H9 (cell line): ENCODE measurements at regions not wholly inside any gene's neighbourhood (a gene's known extent, or its start where the extent isn't known, plus 50 kb on each side); places are given as distances from the start of the nearest gene placed in this dataset.

Experiments
- DNase-seq: peaks from one replicate; pipeline ENCODE4 v3.0.0-alpha.2; 2017
- H2AFZ ChIP-seq: one replicate; pipeline ENCODE4 v1.6.1; 2013; ENCODE audit warnings: mild to moderate bottlenecking, low read length, control low read depth, moderate library complexity
- H2AK5ac ChIP-seq: 2 replicates; pipeline ENCODE4 v1.6.1; 2013; ENCODE audit warnings: low read length, control low read depth, mixed read lengths; ENCODE audit not compliant: insufficient read length
- H2BK120ac ChIP-seq: one replicate; pipeline ENCODE4 v1.6.1; 2013; ENCODE audit warnings: low read depth, mild to moderate bottlenecking, low read length, control low read depth, inconsistent platforms; ENCODE audit not compliant: poor library complexity, severe bottlenecking
- H2BK12ac ChIP-seq: 2 replicates; pipeline ENCODE4 v1.6.1; 2013; ENCODE audit warnings: low read length, control low read depth, mixed read lengths, low read depth; ENCODE audit not compliant: insufficient read length
- H2BK15ac ChIP-seq: 2 replicates; pipeline ENCODE4 v1.6.1; 2013; ENCODE audit warnings: low read depth, low read length, control low read depth
- H2BK20ac ChIP-seq: one replicate; pipeline ENCODE4 v1.6.1; 2013; ENCODE audit warnings: low read depth, mild to moderate bottlenecking, low read length, control low read depth, inconsistent platforms; ENCODE audit not compliant: poor library complexity, severe bottlenecking
- H2BK5ac ChIP-seq: 2 replicates; pipeline ENCODE4 v1.6.1; 2013; ENCODE audit warnings: low read length, control low read depth, mixed read lengths; ENCODE audit not compliant: insufficient read length
- H3K14ac ChIP-seq: 2 replicates; pipeline ENCODE4 v1.6.1; 2013; ENCODE audit warnings: low read length, control low read depth; ENCODE audit not compliant: insufficient read depth
- H3K18ac ChIP-seq: 2 replicates; pipeline ENCODE4 v1.6.1; 2013; ENCODE audit warnings: low read depth, mild to moderate bottlenecking, mixed read lengths, low read length, control low read depth; ENCODE audit not compliant: insufficient read length
- H3K23ac ChIP-seq: 2 replicates; pipeline ENCODE4 v1.6.1; 2013; ENCODE audit warnings: low read length, control low read depth, mixed read lengths, low read depth; ENCODE audit not compliant: insufficient read length
- H3K23me2 ChIP-seq: 2 replicates; pipeline ENCODE4 v1.6.1; 2013; ENCODE audit warnings: low read depth, mild to moderate bottlenecking, mixed read lengths, low read length, control low read depth; ENCODE audit not compliant: insufficient read length, poor library complexity, severe bottlenecking
- H3K27ac ChIP-seq: 2 replicates; pipeline ENCODE4 v1.5.1; 2013; ENCODE audit warnings: low read length, control low read depth, mixed read lengths, low read depth; ENCODE audit not compliant: insufficient read length
- H3K27me3 ChIP-seq: 2 replicates; pipeline ENCODE4 v1.6.1; 2013; ENCODE audit warnings: low read length, control low read depth, inconsistent platforms; ENCODE audit not compliant: insufficient read depth
- H3K4ac ChIP-seq: 2 replicates; pipeline ENCODE4 v1.6.1; 2013; ENCODE audit warnings: low read depth, mild to moderate bottlenecking, control low read depth, inconsistent platforms, low read length, moderate library complexity
- H3K4me1 ChIP-seq: 2 replicates; pipeline ENCODE4 v1.6.1; 2013; ENCODE audit warnings: low read length, control low read depth, inconsistent platforms; ENCODE audit not compliant: insufficient read depth
- H3K4me2 ChIP-seq: 2 replicates; pipeline ENCODE4 v1.6.1; 2013; ENCODE audit warnings: low read length, control low read depth, mixed read lengths; ENCODE audit not compliant: insufficient read length, insufficient read depth
- H3K56ac ChIP-seq: 2 replicates; pipeline ENCODE4 v1.6.1; 2013; ENCODE audit warnings: low read depth, mild to moderate bottlenecking, mixed read lengths, low read length, control low read depth; ENCODE audit not compliant: insufficient read length
- H3K79me1 ChIP-seq: 2 replicates; pipeline ENCODE4 v1.6.1; 2013; ENCODE audit warnings: low read depth, mild to moderate bottlenecking, moderate library complexity, low read length, control low read depth, inconsistent platforms; ENCODE audit not compliant: insufficient read depth, poor library complexity, severe bottlenecking
- H3K79me2 ChIP-seq: 2 replicates; pipeline ENCODE4 v1.6.1; 2013; ENCODE audit warnings: low read length, control low read depth, inconsistent platforms; ENCODE audit not compliant: insufficient read depth
- H3K9ac ChIP-seq: 2 replicates; pipeline ENCODE4 v1.6.1; 2013; ENCODE audit warnings: low read length, control low read depth, mixed read lengths; ENCODE audit not compliant: insufficient read length; ENCODE audit errors: extremely low read depth
- H3K9me3 ChIP-seq: one replicate; pipeline ENCODE4 v1.6.1; 2013; ENCODE audit warnings: low read depth, low read length, inconsistent platforms; ENCODE audit not compliant: control insufficient read depth
- H3T11ph ChIP-seq: one replicate; pipeline ENCODE4 v1.6.1; 2013; ENCODE audit warnings: mild to moderate bottlenecking, low read length, control low read depth, inconsistent platforms
- H4K20me1 ChIP-seq: one replicate; pipeline ENCODE4 v1.6.1; 2013; ENCODE audit not compliant: control insufficient read depth, insufficient read length, insufficient read depth
- H4K5ac ChIP-seq: 2 replicates; pipeline ENCODE4 v1.6.1; 2013; ENCODE audit warnings: low read depth, mild to moderate bottlenecking, mixed read lengths, low read length, control low read depth; ENCODE audit not compliant: insufficient read length
- H4K8ac ChIP-seq: replicated peaks from 2 replicates; pipeline ENCODE4 v1.6.1; 2013; ENCODE audit warnings: low read length, control low read depth, mixed read lengths, low read depth; ENCODE audit not compliant: insufficient read length
- H4K91ac ChIP-seq: 2 replicates; pipeline ENCODE4 v1.6.1; 2013; ENCODE audit warnings: low read depth, mild to moderate bottlenecking, moderate library complexity, mixed read lengths, low read length, control low read depth; ENCODE audit not compliant: insufficient read length
- H3K27ac Mint-ChIP-seq, 3 experiments: 2 replicates in 2 of 3; 3 replicates in 1 of 3; pipeline ENCODE4 v1.8.0; 2020 to 2021; ENCODE audit warnings: mixed read lengths in 3 of 3, mild to moderate bottlenecking in 1 of 3, moderate library complexity in 1 of 3
- H3K27me3 Mint-ChIP-seq: 2 replicates; pipeline ENCODE4 v1.8.0; 2021; ENCODE audit warnings: low read depth, mild to moderate bottlenecking, moderate library complexity, mixed read lengths
- H3K36me3 Mint-ChIP-seq, 3 experiments: 2 replicates in 2 of 3; 3 replicates in 1 of 3; pipeline ENCODE4 v1.8.0; 2020 to 2021; ENCODE audit warnings: low read depth in 3 of 3, mixed read lengths in 3 of 3; ENCODE audit not compliant: insufficient read depth in 1 of 3
- H3K4me1 Mint-ChIP-seq, 2 experiments: 2 replicates each; pipeline ENCODE4 v1.8.0; 2020; ENCODE audit warnings: mixed read lengths in 2 of 2
- H3K4me3 Mint-ChIP-seq, 2 experiments: 2 replicates in 1 of 2; 3 replicates in 1 of 2; pipeline ENCODE4 v1.8.0; 2020 to 2021; ENCODE audit warnings: mild to moderate bottlenecking in 2 of 2, mixed read lengths in 2 of 2, moderate library complexity in 1 of 2
- H3K9me3 Mint-ChIP-seq, 2 experiments: 2 replicates in 1 of 2; 3 replicates in 1 of 2; pipeline ENCODE4 v1.8.0; 2020; ENCODE audit warnings: mild to moderate bottlenecking in 2 of 2, mixed read lengths in 2 of 2, moderate library complexity in 1 of 2
- CTCF ChIP-seq: fragments of 200-600 bp; sonication (generic); conservative IDR thresholded peaks from 3 replicates; pipeline ENCODE4 v1.8.0; 2021; ENCODE audit warnings: antibody characterized with exemption, mild to moderate bottlenecking
- WGBS: extraction: QIAGEN DNeasy Blood & Tissue Kit; methylation state at CpG from one replicate; pipeline ENCODE4 v1.1.7; 2013; ENCODE audit warnings: missing lambda C conversion rate, low lambda C conversion rate, mixed read lengths; ENCODE audit not compliant: insufficient read length; ENCODE audit errors: extremely low coverage; 5-methylcytosine and 5-hydroxymethylcytosine counted together

GRCh38 chr18:2111456-2111855 lies 459.8 kb downstream of the METTL4 start:
- Histone ChIP-seq H3K27ac (no peak overlapping the region), H3K79me1 (no peaks in the 10 kb centered on the region), H3K9me3 (no peaks in the 10 kb centered on the region), H3K18ac (no peak overlapping the region), H2BK5ac (no peak overlapping the region), H2BK20ac (no peak overlapping the region), H2AK5ac (no peak overlapping the region), H3K9ac (no peak overlapping the region), H3K56ac (no peak overlapping the region), H3T11ph (no peak overlapping the region), H3K4me1 (no peaks in the 10 kb centered on the region), H2BK15ac (no peak overlapping the region), H3K27me3 (no peaks in the 10 kb centered on the region), H2AFZ (no peak overlapping the region), H3K79me2 (no peaks in the 10 kb centered on the region), H2BK120ac (no peak overlapping the region), H3K14ac (no peak overlapping the region), H4K91ac (no peak overlapping the region), H3K23me2 (no peaks in the 10 kb centered on the region), H3K23ac (no peak overlapping the region), H4K20me1 (no peaks in the 10 kb centered on the region), H4K5ac (no peak overlapping the region), H4K8ac (no peak overlapping the region), H2BK12ac (no peak overlapping the region), H3K4me2 (no peak overlapping the region), H3K4ac (no peak overlapping the region)
- no peaks in the 10 kb centered on the region for H3K27me3 Mint-ChIP-seq
- WGBS, result no CpG with 5 or more reads among the region's 3 CpGs
- DNase-seq, result no peak
- no peak overlapping the region for H3K27ac Mint-ChIP-seq
- TF ChIP-seq CTCF, result no peak
- H3K4me1 Mint-ChIP-seq, result peaks cover 5 to 7% of the 10 kb centered on the region in 2 experiments
- no peaks in the 10 kb centered on the region; a peak in 1 of 7 replicates for H3K36me3 Mint-ChIP-seq
- H3K9me3 Mint-ChIP-seq, result no peaks in the 10 kb centered on the region
- no peak overlapping the region for H3K4me3 Mint-ChIP-seq
